ENCODE measurements at regions not wholly inside any gene's neighbourhood (a gene's known extent, or its start where the extent isn't known, plus 50 kb on each side); places are given as distances from the start of the nearest gene placed in this dataset.
"Not testable (repeated sequence)": the region's sequence is repeated elsewhere in the genome, so short reads cannot be mapped to it uniquely, and the experiment has no call there.

DNA sequence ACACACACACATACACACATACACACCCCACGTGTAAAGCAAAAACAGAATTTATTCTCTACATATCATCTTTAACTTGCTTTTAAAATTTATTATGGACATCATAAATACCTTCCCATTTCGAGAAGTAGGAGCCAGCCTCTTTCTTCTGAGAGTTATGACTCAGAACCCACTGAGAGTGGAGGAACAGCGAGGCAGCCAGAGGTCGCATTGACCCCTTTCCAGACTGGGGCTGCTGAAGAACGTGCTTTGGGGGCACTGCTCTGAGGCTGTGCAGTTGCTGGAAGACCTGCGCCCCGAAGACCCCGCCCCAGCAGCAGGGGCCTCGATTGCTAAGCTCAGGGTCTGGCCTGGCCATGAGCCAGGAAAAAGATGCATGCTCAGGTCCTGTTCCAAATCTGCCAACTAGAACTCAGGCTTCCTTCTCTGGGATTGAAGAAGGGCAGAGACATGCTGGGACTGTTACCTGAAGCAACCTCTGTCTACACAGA lies 133.8 kb upstream of the TWIST2 start:
- no peak for DNase-seq
- in situ Hi-C loops (cut with HindIII; ENCODE audit: low pct_ligation_motif_present, low pct_unique_long_range_greater_than_20kb, low sequenced_read_pairs), result no loop called here

DNA sequence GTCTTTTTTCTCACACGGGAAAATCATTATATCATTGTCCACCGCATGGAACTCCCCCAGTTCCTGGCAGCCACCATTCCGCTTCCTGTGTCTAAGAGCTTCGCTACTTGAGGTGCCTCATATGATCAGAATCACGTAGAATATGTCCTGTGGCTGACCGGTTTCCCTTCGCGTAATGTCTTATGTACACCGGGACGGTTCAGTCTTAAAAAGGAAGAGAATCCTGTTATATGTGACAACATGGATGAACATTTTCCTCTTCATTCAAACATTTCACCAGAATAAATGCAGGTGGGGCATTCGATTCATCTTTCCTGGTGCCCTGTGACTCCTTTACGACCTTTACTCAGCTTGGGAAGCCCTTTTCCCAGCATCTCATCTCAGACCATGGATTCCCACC lies 131.7 kb upstream of the TWIST2 start:
- in situ Hi-C loops (cut with HindIII; ENCODE audit: low pct_ligation_motif_present, low pct_unique_long_range_greater_than_20kb, low sequenced_read_pairs), result no loop called here
- no peak for DNase-seq

GRCh38 chr2:238716585-238716984 lies 131.3 kb upstream of the TWIST2 start:
- in situ Hi-C loops (cut with HindIII; ENCODE audit: low pct_ligation_motif_present, low pct_unique_long_range_greater_than_20kb, low sequenced_read_pairs), result no loop called here
- no peak for DNase-seq

- DNase-seq, result no peak
- in situ Hi-C loops (cut with HindIII; ENCODE audit: low pct_ligation_motif_present, low pct_unique_long_range_greater_than_20kb, low sequenced_read_pairs), result no loop called here
Observed at GRCh38 chr2:238717084-238717483, 130.8 kb upstream of the TWIST2 start.

DNA sequence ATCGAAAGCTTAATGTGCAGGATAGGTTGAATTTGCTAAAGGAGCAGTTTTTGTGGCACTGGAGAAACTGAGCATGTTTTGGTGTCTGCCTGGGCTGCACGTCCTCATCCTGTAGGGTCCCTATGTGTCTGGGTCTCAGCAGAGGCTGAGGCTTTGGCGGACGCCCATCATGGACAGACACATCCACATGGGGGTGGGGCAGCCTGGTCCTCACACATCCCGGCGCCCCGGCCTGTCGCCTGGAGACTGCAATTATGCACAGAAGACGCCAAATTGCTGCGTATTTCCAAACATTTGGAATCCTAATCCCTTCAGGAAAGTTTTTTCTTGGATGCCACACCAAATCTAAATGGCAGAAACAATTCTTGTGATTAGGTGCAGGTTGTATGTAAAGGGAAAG lies 128.2 kb upstream of the TWIST2 start:
- in situ Hi-C loops (cut with HindIII; ENCODE audit: low pct_ligation_motif_present, low pct_unique_long_range_greater_than_20kb, low sequenced_read_pairs), result no loop called here
- DNase-seq, result no peak

DNA sequence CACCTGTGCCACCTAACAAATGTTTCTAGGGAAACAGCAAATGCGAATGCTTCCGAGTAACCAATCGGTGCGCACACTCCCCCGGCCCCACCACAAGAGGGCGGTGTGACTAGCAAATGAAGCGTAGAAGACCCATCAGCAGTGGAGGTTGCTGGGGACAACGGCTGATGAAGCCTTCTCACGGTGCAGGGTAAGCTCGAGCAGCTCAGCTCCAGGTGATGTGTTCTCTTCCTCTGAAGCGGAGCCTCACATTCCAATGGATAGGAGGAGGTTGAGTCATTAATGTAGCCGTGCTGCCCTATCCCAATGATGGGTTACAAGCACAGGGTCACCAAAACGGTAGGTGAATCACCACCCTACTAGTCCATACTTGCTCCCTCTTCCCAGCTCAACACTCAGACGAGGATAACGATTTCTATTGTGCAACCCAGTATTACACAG lies 127.6 kb upstream of the TWIST2 start:
- in situ Hi-C loops (cut with HindIII; ENCODE audit: low pct_ligation_motif_present, low pct_unique_long_range_greater_than_20kb, low sequenced_read_pairs), result no loop called here
- DNase-seq, result peak; percentile 36

- no peak for DNase-seq
- in situ Hi-C loops (cut with HindIII; ENCODE audit: low pct_ligation_motif_present, low pct_unique_long_range_greater_than_20kb, low sequenced_read_pairs), result no loop called here
Observed at GRCh38 chr2:238722181-238722580, 125.7 kb upstream of the TWIST2 start.

- no peak for DNase-seq
- in situ Hi-C loops (cut with HindIII; ENCODE audit: low pct_ligation_motif_present, low pct_unique_long_range_greater_than_20kb, low sequenced_read_pairs), result no loop called here
Observed at GRCh38 chr2:238722883-238723282, 125.0 kb upstream of the TWIST2 start.

- DNase-seq; in situ Hi-C loops (cut with HindIII; ENCODE audit: low pct_ligation_motif_present, low pct_unique_long_range_greater_than_20kb, low sequenced_read_pairs): not testable (repeated sequence)
Observed at GRCh38 chr2:238723740-238724320, 124.1 kb upstream of the TWIST2 start.

- in situ Hi-C loops (cut with HindIII; ENCODE audit: low pct_ligation_motif_present, low pct_unique_long_range_greater_than_20kb, low sequenced_read_pairs), result no loop called here
- DNase-seq, result no peak
Observed at GRCh38 chr2:238724728-238725127, 123.2 kb upstream of the TWIST2 start.

GRCh38 chr2:238725298-238725697 lies 122.6 kb upstream of the TWIST2 start:
- in situ Hi-C loops (cut with HindIII; ENCODE audit: low pct_ligation_motif_present, low pct_unique_long_range_greater_than_20kb, low sequenced_read_pairs), result no loop called here
- DNase-seq, result no peak

GRCh38 chr2:238726670-238727584 lies 121.0 kb upstream of the TWIST2 start:
- in situ Hi-C loops (cut with HindIII; ENCODE audit: low pct_ligation_motif_present, low pct_unique_long_range_greater_than_20kb, low sequenced_read_pairs), result no loop called here
- no peak for DNase-seq

GRCh38 chr2:238727585-238728329 lies 120.1 kb upstream of the TWIST2 start:
- in situ Hi-C loops (cut with HindIII; ENCODE audit: low pct_ligation_motif_present, low pct_unique_long_range_greater_than_20kb, low sequenced_read_pairs), result no loop called here
- DNase-seq, result no peak

DNA sequence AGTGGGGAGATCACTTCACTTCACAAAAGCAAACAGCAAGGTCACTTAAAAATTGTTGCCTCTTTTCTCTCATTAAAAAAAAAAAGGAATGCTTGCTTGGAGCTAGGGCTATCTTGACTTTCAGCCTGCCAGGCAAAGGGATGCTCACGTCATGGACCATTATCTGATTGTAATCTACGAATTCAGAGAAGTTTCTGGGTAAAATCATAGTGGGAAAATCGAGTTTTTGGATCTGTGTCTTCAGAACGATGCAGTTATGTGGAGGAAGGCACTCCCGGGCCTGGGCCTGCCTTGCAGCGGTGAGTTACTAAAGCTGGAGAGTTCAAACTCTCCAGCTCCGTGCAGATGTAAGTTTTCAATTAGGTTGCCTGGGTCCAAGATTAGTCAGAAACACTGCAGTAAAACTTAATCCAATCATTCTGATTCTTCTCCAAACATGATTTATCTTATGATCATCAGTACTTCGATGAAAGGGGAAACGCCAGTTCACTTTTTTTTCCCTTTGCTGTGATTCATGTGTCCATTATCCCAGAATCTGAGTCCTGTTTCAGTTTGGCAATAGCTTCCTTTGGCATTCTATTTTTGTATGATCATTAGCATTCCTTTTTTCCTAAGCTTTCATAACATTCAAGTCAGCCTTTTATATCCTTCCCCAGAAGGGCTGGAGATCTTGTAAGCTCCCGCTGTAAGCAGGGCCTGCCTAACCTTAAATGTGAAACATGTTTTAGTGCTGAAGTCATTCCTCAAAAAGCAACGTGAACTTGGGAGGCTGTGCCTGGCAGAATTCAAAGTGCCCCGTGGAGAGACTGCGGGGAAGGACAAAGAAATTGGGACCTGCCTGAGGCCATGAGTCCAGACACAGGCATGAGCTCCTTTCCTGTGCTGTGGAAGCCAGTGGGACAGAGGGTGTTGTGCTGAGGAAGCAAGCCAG lies 119.3 kb upstream of the TWIST2 start:
- in situ Hi-C loops (cut with HindIII; ENCODE audit: low pct_ligation_motif_present, low pct_unique_long_range_greater_than_20kb, low sequenced_read_pairs), result no loop called here
- DNase-seq, result no peak

- DNase-seq, result no peak
- in situ Hi-C loops (cut with HindIII; ENCODE audit: low pct_ligation_motif_present, low pct_unique_long_range_greater_than_20kb, low sequenced_read_pairs), result no loop called here
Observed at GRCh38 chr2:238729261-238729935, 118.5 kb upstream of the TWIST2 start.

GRCh38 chr2:238730001-238730669 lies 117.8 kb upstream of the TWIST2 start:
- in situ Hi-C loops (cut with HindIII; ENCODE audit: low pct_ligation_motif_present, low pct_unique_long_range_greater_than_20kb, low sequenced_read_pairs), result no loop called here
- no peak for DNase-seq

GRCh38 chr2:238730881-238731280 lies 117.0 kb upstream of the TWIST2 start:
- in situ Hi-C loops (cut with HindIII; ENCODE audit: low pct_ligation_motif_present, low pct_unique_long_range_greater_than_20kb, low sequenced_read_pairs), result no loop called here
- no peak for DNase-seq

All from ACHN (cell line).